ENCODE measurements at regions not wholly inside any gene's neighbourhood (a gene's known extent, or its start where the extent isn't known, plus 50 kb on each side); places are given as distances from the start of the nearest gene placed in this dataset.

- Histone ChIP-seq H3K36me3 (replicated peaks in 1 of 2; ENCODE audit: control extremely low read depth in 1 of 2, control insufficient read depth in 1 of 2, extremely low read depth in 1 of 2, insufficient read depth in 2 of 2, low read length in 1 of 2) (no peaks in the 10 kb centered on the region), H3K79me2 (ENCODE audit: control insufficient read depth, insufficient read depth, low read length) (no peaks in the 10 kb centered on the region), H4K20me1 (ENCODE audit: control insufficient read depth, insufficient read depth, low read length, poor library complexity, severe bottlenecking) (no peaks in the 10 kb centered on the region), H2AFZ (ENCODE audit: insufficient read depth, low read depth, low read length, poor library complexity, severe bottlenecking) (no peak overlapping the region), H3K4me1 (ENCODE audit: control insufficient read depth in 2 of 2, insufficient read depth in 2 of 2, low read length in 2 of 2) (no peaks in the 10 kb centered on the region), H3K9ac (ENCODE audit: low read length) (no peak overlapping the region), H3K4me2 (replicated peaks; ENCODE audit: low read depth, low read length, poor library complexity, severe bottlenecking) (no peak overlapping the region), H3K27me3 (replicated peaks in 1 of 4; ENCODE audit: control extremely low read depth in 1 of 4, control insufficient read depth in 3 of 4, insufficient read depth in 4 of 4, low read length in 3 of 4) (peaks cover 0 to 3% (median 0%) of the 10 kb centered on the region in 4 experiments), H3K9me3 (ENCODE audit: control extremely low read depth in 1 of 3, control insufficient read depth in 2 of 3, insufficient read depth in 1 of 3, low read length in 2 of 3) (peaks cover 0 to 2% (median 0%) of the 10 kb centered on the region in 3 donors), H3K27ac (ENCODE audit: low read length in 2 of 2) (no peak overlapping the region), H3K4me3 (ENCODE audit: control extremely low read depth in 1 of 5, extremely low read depth in 1 of 5, insufficient read depth in 1 of 5, low read depth in 2 of 5, low read length in 4 of 5) (no peak overlapping the region)
- Mint-ChIP-seq H3K4me3 (no peak overlapping the region), H3K9me3 (ENCODE audit: insufficient read depth) (peaks cover 6% of the 10 kb centered on the region), H3K27me3 (peaks cover 7% of the 10 kb centered on the region), H3K27ac (no peak overlapping the region), H3K4me1 (peaks cover 7% of the 10 kb centered on the region)
- no peak for TF ChIP-seq EZH2 (IDR thresholded peaks at IDR 0.05; ENCODE audit: borderline replicate concordance, insufficient read depth, low read depth, low read length, poor library complexity, severe bottlenecking)
- no peak for TF ChIP-seq CTCF (IDR thresholded peaks at IDR 0.05)
- POLR2A ChIA-PET = no interaction called here
- CTCF ChIA-PET = no interaction called here
- no peak for ATAC-seq (ENCODE audit: low read depth)
- no peak for DNase-seq
- intact Hi-C loops (cut with micrococcal nuclease) = no loop called here
- WGBS (ENCODE audit: insufficient coverage) = 100% methylated on average over 3 of the region's 4 CpGs
Observed at GRCh38 chr12:69002969-69003368, 70.0 kb upstream of the CPM start.

GRCh38 chr12:69003991-69004390 lies 71.0 kb upstream of the CPM start:
- H3K27ac ChIP-seq (ENCODE audit: low read length in 2 of 2) = no peak overlapping the region
- no peak overlapping the region for H3K4me3 Mint-ChIP-seq
- no peak overlapping the region for H3K27ac Mint-ChIP-seq
- ChIA-PET POLR2A (no interaction called here), CTCF (no interaction called here)
- H3K36me3 ChIP-seq (replicated peaks in 1 of 2; ENCODE audit: control extremely low read depth in 1 of 2, control insufficient read depth in 1 of 2, extremely low read depth in 1 of 2, insufficient read depth in 2 of 2, low read length in 1 of 2) = no peaks in the 10 kb centered on the region
- no peak overlapping the region for H3K4me2 ChIP-seq (replicated peaks; ENCODE audit: low read depth, low read length, poor library complexity, severe bottlenecking)
- peaks cover 6% of the 10 kb centered on the region for H3K9me3 Mint-ChIP-seq (ENCODE audit: insufficient read depth)
- intact Hi-C loops (cut with micrococcal nuclease) = no loop called here
- TF ChIP-seq CTCF (IDR thresholded peaks at IDR 0.05) (no peak), EZH2 (IDR thresholded peaks at IDR 0.05; ENCODE audit: borderline replicate concordance, insufficient read depth, low read depth, low read length, poor library complexity, severe bottlenecking) (no peak)
- WGBS (ENCODE audit: insufficient coverage) = 100% methylated on average over 2 of the region's 2 CpGs
- no peaks in the 10 kb centered on the region for H3K79me2 ChIP-seq (ENCODE audit: control insufficient read depth, insufficient read depth, low read length)
- peaks cover 0 to 3% (median 0%) of the 10 kb centered on the region in 4 experiments for H3K27me3 ChIP-seq (replicated peaks in 1 of 4; ENCODE audit: control extremely low read depth in 1 of 4, control insufficient read depth in 3 of 4, insufficient read depth in 4 of 4, low read length in 3 of 4)
- H3K4me1 ChIP-seq (ENCODE audit: control insufficient read depth in 2 of 2, insufficient read depth in 2 of 2, low read length in 2 of 2) = no peaks in the 10 kb centered on the region
- H2AFZ ChIP-seq (ENCODE audit: insufficient read depth, low read depth, low read length, poor library complexity, severe bottlenecking) = no peak overlapping the region
- no peak overlapping the region for H3K4me3 ChIP-seq (ENCODE audit: control extremely low read depth in 1 of 5, extremely low read depth in 1 of 5, insufficient read depth in 1 of 5, low read depth in 2 of 5, low read length in 4 of 5)
- no peak overlapping the region for H3K9ac ChIP-seq (ENCODE audit: low read length)
- H3K4me1 Mint-ChIP-seq = peaks cover 7% of the 10 kb centered on the region
- DNase-seq (no peak), ATAC-seq (ENCODE audit: low read depth) (no peak)
- peaks cover 7% of the 10 kb centered on the region for H3K27me3 Mint-ChIP-seq
- H4K20me1 ChIP-seq (ENCODE audit: control insufficient read depth, insufficient read depth, low read length, poor library complexity, severe bottlenecking) = no peaks in the 10 kb centered on the region
- H3K9me3 ChIP-seq (ENCODE audit: control extremely low read depth in 1 of 3, control insufficient read depth in 2 of 3, insufficient read depth in 1 of 3, low read length in 2 of 3) = no peaks in the 10 kb centered on the region
